Ishikawa (cell line): ENCODE measurements at regions not wholly inside any gene's neighbourhood (a gene's known extent, or its start where the extent isn't known, plus 50 kb on each side); places are given as distances from the start of the nearest gene placed in this dataset.

Source experiments
- CEBPB ChIP-seq: IDR thresholded peaks from 2 replicates; pipeline ENCODE4 v1.6.1; 2012
- CREB1 ChIP-seq: IDR thresholded peaks from 2 replicates; pipeline ENCODE4 v1.6.1; 2012; ENCODE audit warnings: low read depth
- EGR1 ChIP-seq: IDR thresholded peaks from 2 replicates; pipeline ENCODE4 v1.6.1; 2012
- EP300 ChIP-seq: IDR thresholded peaks from 2 replicates; pipeline ENCODE4 v1.6.1; 2012; ENCODE audit warnings: borderline replicate concordance
- FOXM1 ChIP-seq: IDR thresholded peaks from 2 replicates; pipeline ENCODE4 v1.6.1; 2012; ENCODE audit warnings: low read depth, borderline replicate concordance
- MAX ChIP-seq: IDR thresholded peaks from 2 replicates; pipeline ENCODE4 v1.6.1; 2012
- NFIC ChIP-seq: IDR thresholded peaks from 2 replicates; pipeline ENCODE4 v1.6.1; 2012
- RAD21 ChIP-seq: IDR thresholded peaks from 2 replicates; pipeline ENCODE4 v1.6.1; 2012; ENCODE audit warnings: low read depth
- TAF1 ChIP-seq: IDR thresholded peaks from 2 replicates; pipeline ENCODE4 v1.6.1; 2012; ENCODE audit warnings: low read depth, mild to moderate bottlenecking
- TCF12 ChIP-seq: IDR thresholded peaks from 2 replicates; pipeline ENCODE4 v1.6.1; 2012; ENCODE audit warnings: low read depth
- TEAD4 ChIP-seq: IDR thresholded peaks from 2 replicates; pipeline ENCODE4 v1.6.1; 2012
- USF1 ChIP-seq: IDR thresholded peaks from 2 replicates; pipeline ENCODE4 v1.6.1; 2012
- YY1 ChIP-seq: IDR thresholded peaks from 2 replicates; pipeline ENCODE4 v1.6.1; 2012; ENCODE audit warnings: low read depth
- ZBTB7A ChIP-seq: IDR thresholded peaks from 2 replicates; pipeline ENCODE4 v1.6.1; 2012; ENCODE audit warnings: low read depth
- TF ChIP-seq, protein P1 (sequence below): IDR thresholded peaks from 2 replicates; pipeline ENCODE4 v1.6.1; 2012; ENCODE audit warnings: low read depth, mild to moderate bottlenecking

DNA sequence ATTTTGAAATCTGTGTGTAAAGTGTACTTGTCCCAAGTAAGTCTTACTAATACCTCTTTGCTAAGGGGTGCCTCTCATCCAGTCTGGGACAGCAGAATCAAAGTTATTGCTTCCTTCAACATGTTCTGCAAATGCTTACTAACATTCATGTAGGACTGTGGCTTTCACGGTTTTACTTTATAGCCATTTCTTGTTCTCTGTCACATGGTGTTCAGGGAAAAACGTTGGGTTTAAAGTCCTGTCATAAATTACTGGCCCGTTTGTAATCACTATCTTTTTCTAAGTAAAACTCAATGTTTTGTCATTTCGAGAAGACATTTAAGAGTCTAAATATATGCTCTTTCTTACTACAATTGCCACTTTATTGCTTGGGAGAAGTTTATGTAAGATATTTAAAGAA, 321.1 kb downstream of the STIM2 start:
- TF ChIP-seq EGR1, result no peak
- no peak for TF ChIP-seq MAX

DNA sequence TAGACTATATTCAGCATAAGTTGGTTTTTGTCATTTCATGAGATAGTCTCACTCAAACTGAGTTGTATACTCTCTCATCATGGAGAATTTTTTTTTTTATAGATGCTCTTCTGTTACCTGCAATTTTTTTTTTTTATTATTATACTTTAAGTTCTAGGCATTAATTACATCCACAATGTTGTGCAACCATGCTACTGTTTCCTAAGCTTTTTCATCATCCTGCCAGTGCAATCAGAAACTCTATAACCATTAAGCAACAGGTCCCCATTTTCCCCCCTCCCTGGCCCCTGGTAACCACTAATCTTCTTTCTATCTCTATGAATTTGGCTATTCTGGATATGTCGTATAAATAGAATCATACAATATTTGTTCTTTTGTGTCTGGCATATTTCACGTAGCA, 321.6 kb downstream of the STIM2 start:
- TF ChIP-seq TEAD4 (no peak), CEBPB (no peak)

GRCh38 chr4:27184508-27185155, 324.0 kb downstream of the STIM2 start:
- no peak for TF ChIP-seq EP300
- no peak for TF ChIP-seq MAX
- TF ChIP-seq TAF1, result no peak
- no peak for TF ChIP-seq RAD21
- no peak for TF ChIP-seq NFIC
- no peak for TF ChIP-seq CREB1
- TF ChIP-seq, protein P1, sequence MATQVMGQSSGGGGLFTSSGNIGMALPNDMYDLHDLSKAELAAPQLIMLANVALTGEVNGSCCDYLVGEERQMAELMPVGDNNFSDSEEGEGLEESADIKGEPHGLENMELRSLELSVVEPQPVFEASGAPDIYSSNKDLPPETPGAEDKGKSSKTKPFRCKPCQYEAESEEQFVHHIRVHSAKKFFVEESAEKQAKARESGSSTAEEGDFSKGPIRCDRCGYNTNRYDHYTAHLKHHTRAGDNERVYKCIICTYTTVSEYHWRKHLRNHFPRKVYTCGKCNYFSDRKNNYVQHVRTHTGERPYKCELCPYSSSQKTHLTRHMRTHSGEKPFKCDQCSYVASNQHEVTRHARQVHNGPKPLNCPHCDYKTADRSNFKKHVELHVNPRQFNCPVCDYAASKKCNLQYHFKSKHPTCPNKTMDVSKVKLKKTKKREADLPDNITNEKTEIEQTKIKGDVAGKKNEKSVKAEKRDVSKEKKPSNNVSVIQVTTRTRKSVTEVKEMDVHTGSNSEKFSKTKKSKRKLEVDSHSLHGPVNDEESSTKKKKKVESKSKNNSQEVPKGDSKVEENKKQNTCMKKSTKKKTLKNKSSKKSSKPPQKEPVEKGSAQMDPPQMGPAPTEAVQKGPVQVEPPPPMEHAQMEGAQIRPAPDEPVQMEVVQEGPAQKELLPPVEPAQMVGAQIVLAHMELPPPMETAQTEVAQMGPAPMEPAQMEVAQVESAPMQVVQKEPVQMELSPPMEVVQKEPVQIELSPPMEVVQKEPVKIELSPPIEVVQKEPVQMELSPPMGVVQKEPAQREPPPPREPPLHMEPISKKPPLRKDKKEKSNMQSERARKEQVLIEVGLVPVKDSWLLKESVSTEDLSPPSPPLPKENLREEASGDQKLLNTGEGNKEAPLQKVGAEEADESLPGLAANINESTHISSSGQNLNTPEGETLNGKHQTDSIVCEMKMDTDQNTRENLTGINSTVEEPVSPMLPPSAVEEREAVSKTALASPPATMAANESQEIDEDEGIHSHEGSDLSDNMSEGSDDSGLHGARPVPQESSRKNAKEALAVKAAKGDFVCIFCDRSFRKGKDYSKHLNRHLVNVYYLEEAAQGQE, result no peak

DNA sequence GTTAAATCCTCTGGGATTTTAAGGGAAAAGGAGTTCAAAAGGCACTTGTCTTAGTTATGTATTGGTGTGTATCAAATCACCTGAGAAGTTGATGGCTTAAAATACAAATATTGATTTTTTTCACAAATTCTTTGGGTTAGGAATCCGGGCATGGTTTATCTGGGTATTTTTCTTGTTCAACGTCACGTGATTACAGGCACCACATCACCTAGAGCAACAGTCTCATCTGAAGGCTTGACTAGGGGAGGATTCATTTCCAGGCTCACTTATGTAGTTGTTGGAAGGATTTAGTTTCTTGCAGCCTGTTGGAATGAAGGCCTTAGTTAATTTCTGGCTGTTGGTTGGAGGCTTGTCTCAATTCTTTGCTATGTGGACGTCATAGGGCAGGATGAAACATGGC, 326.1 kb downstream of the STIM2 start:
- TF ChIP-seq NFIC, result no peak
- TF ChIP-seq EGR1, result no peak
- no peak for TF ChIP-seq YY1
- TF ChIP-seq FOXM1, result no peak
- no peak for TF ChIP-seq EP300
- TF ChIP-seq TAF1, result no peak
- no peak for TF ChIP-seq ZBTB7A
- no peak for TF ChIP-seq MAX
- no peak for TF ChIP-seq TCF12
- no peak for TF ChIP-seq TEAD4
- TF ChIP-seq, protein P1, result no peak
- TF ChIP-seq CEBPB, result no peak
- TF ChIP-seq USF1, result no peak
- no peak for TF ChIP-seq RAD21
- TF ChIP-seq CREB1, result no peak

GRCh38 chr4:27187786-27188185, 327.1 kb downstream of the STIM2 start:
- TF ChIP-seq RAD21 (no peak), TEAD4 (no peak), EP300 (no peak), TAF1 (no peak), USF1 (no peak), TCF12 (no peak), ZBTB7A (no peak), NFIC (no peak), CREB1 (no peak), MAX (no peak), YY1 (no peak), FOXM1 (no peak), CEBPB (no peak), EGR1 (no peak)
- TF ChIP-seq, protein P1, result no peak
